Tibial artery (tissue), 4 donors: ENCODE measurements at regions not wholly inside any gene's neighbourhood (a gene's known extent, or its start where the extent isn't known, plus 50 kb on each side); places are given as distances from the start of the nearest gene placed in this dataset.

ENCODE experiments used
- DNase-seq, 2 donors: peaks; one replicate each; pipeline ENCODE4 v3.0.0-alpha.2; 2019
- H3K27ac ChIP-seq, 2 donors: fragments of 200-600 bp; sonication (generic) in 1 of 2; 1 replicate in 1 of 2; 2 replicates in 1 of 2; pipeline ENCODE4 v1.5.1; 2018 to 2019; ENCODE audit warnings: mild to moderate bottlenecking in 1 of 2
- H3K27me3 ChIP-seq, 2 donors: fragments of 200-600 bp; sonication (generic) in 1 of 2; one replicate each; pipeline versions ENCODE4 v1.5.1 to v1.6.0; 2016 to 2019
- H3K36me3 ChIP-seq, 3 donors: fragments of 200-600 bp; sonication (generic) in 2 of 3; one replicate each; pipeline ENCODE4 v1.5.1; 2016 to 2019; ENCODE audit warnings: mild to moderate bottlenecking in 2 of 3
- H3K4me1 ChIP-seq, 4 donors: fragments of 200-600 bp; sonication (generic) in 2 of 4; 1 replicate in 3 of 4; 2 replicates in 1 of 4; pipeline ENCODE4 v1.5.1; 2016 to 2019
- H3K4me3 ChIP-seq, 2 donors: fragments of 200-600 bp; sonication (generic) in 1 of 2; 1 replicate in 1 of 2; 2 replicates in 1 of 2; pipeline ENCODE4 v1.5.1; 2018 to 2019; ENCODE audit warnings: mild to moderate bottlenecking in 2 of 2
- H3K9me3 ChIP-seq, 3 donors: fragments of 200-600 bp; sonication (generic) in 1 of 3; one replicate each; pipeline ENCODE4 v1.5.1; 2016 to 2019
- CTCF ChIP-seq, 2 experiments: fragments of 200-600 bp in 1 of 2; fragments of 450-650 bp in 1 of 2; IDR thresholded peaks; one replicate each; pipeline ENCODE4 v1.5.1; 2017 to 2019; ENCODE audit warnings: antibody characterized with exemption in 2 of 2, mild to moderate bottlenecking in 1 of 2, moderate library complexity in 1 of 2
- intact Hi-C: fragments of 100-400 bp; cut with DNase I; formaldehyde crosslinking; loops from one replicate; pipeline ENCODE4 v1.15.0; 2023; ENCODE audit warnings: low total_unique reads

GRCh38 chr11:110035357-110035756 lies 57.8 kb upstream of the ZC3H12C start:
- no peaks in the 10 kb centered on the region for H3K9me3 ChIP-seq
- no peak for TF ChIP-seq CTCF (IDR thresholded peaks at IDR 0.05)
- no peak for DNase-seq
- intact Hi-C loops, result no loop called here
- no peak overlapping the region for H3K27ac ChIP-seq
- H3K27me3 ChIP-seq, result no peaks in the 10 kb centered on the region
- no peaks in the 10 kb centered on the region for H3K4me1 ChIP-seq
- H3K36me3 ChIP-seq, result no peaks in the 10 kb centered on the region
- no peak overlapping the region for H3K4me3 ChIP-seq

GRCh38 chr11:110038201-110038600 lies 55.0 kb upstream of the ZC3H12C start:
- no peak for DNase-seq
- intact Hi-C loops, result no loop called here
- H3K4me1 ChIP-seq, result no peaks in the 10 kb centered on the region
- no peaks in the 10 kb centered on the region for H3K36me3 ChIP-seq
- no peaks in the 10 kb centered on the region for H3K27me3 ChIP-seq
- H3K9me3 ChIP-seq, result no peaks in the 10 kb centered on the region
- no peak overlapping the region for H3K27ac ChIP-seq
- no peak overlapping the region for H3K4me3 ChIP-seq
- TF ChIP-seq CTCF (IDR thresholded peaks at IDR 0.05), result no peak
